ENCODE measurements at regions not wholly inside any gene's neighbourhood (a gene's known extent, or its start where the extent isn't known, plus 50 kb on each side); places are given as distances from the start of the nearest gene placed in this dataset.

DNA sequence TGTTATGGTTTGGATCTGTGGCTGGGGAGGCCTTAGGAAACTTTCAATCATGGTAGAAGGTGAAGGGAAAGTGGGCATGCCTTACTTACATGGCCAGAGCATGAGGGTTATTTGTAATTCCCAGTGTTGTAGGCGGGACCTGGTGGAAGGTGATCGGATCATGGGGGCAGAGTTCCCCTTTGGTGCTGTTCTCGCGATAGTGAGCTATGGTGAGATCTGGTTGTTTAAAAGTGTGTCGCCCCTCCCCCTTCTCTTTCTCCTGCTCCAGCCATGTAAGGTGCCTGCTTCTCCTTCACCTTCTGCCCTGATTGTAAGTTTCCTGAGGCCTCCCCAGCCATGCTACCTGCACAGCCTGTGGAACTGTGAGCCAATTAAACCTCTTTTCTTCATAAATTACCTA lies 145.8 kb downstream of the TFAP2C start:
- H3K4me3 Mint-ChIP-seq (ENCODE audit: unreplicated experiment): no peak overlapping the region
- no peaks in the 10 kb centered on the region for H3K27me3 Mint-ChIP-seq (ENCODE audit: unreplicated experiment)
- H3K36me3 Mint-ChIP-seq (ENCODE audit: low read depth, unreplicated experiment): no peaks in the 10 kb centered on the region
- DNase-seq (ENCODE audit: low spot score): no peak
- no peak overlapping the region for H3K27ac Mint-ChIP-seq (ENCODE audit: unreplicated experiment)
- H3K4me1 Mint-ChIP-seq (ENCODE audit: unreplicated experiment): peaks cover 9% of the 10 kb centered on the region
- no peaks in the 10 kb centered on the region for H3K9me3 Mint-ChIP-seq (ENCODE audit: unreplicated experiment)
- TF ChIP-seq, protein P1, sequence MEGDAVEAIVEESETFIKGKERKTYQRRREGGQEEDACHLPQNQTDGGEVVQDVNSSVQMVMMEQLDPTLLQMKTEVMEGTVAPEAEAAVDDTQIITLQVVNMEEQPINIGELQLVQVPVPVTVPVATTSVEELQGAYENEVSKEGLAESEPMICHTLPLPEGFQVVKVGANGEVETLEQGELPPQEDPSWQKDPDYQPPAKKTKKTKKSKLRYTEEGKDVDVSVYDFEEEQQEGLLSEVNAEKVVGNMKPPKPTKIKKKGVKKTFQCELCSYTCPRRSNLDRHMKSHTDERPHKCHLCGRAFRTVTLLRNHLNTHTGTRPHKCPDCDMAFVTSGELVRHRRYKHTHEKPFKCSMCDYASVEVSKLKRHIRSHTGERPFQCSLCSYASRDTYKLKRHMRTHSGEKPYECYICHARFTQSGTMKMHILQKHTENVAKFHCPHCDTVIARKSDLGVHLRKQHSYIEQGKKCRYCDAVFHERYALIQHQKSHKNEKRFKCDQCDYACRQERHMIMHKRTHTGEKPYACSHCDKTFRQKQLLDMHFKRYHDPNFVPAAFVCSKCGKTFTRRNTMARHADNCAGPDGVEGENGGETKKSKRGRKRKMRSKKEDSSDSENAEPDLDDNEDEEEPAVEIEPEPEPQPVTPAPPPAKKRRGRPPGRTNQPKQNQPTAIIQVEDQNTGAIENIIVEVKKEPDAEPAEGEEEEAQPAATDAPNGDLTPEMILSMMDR (IDR thresholded peaks at IDR 0.05; ENCODE audit: unreplicated experiment): no peak

DNA sequence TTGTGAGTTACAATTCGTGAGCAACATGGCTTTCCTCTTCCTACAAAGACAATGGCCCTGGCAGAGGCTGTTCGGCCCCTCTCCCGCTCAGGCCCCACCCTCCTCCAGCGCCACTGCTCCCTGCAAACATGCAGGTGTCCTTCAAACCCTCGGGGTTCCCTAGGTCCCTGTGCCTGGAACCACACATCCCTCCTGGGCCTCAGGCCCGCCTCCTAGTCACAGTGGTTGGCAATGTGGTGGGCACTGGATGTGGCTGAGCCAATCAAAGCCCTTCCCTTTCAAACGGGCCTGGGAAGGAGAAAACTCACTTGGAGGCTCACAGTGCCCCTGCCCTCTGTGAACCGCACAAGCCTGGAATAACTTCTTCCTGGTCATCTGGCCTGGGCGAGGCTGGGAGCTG lies 147.2 kb downstream of the TFAP2C start:
- Mint-ChIP-seq H3K4me1 (ENCODE audit: unreplicated experiment) (peaks cover 9% of the 10 kb centered on the region), H3K4me3 (ENCODE audit: unreplicated experiment) (no peak overlapping the region), H3K9me3 (ENCODE audit: unreplicated experiment) (no peaks in the 10 kb centered on the region), H3K27ac (ENCODE audit: unreplicated experiment) (no peak overlapping the region), H3K27me3 (ENCODE audit: unreplicated experiment) (no peaks in the 10 kb centered on the region), H3K36me3 (ENCODE audit: low read depth, unreplicated experiment) (no peaks in the 10 kb centered on the region)
- TF ChIP-seq, protein P1 (IDR thresholded peaks at IDR 0.05; ENCODE audit: unreplicated experiment): no peak
- no peak for DNase-seq (ENCODE audit: low spot score)

GRCh38 chr20:56778765-56779195 lies 149.7 kb downstream of the TFAP2C start:
- no peaks in the 10 kb centered on the region for H3K36me3 Mint-ChIP-seq (ENCODE audit: low read depth, unreplicated experiment)
- peak overlapping the region; percentile 77 for H3K27ac Mint-ChIP-seq (ENCODE audit: unreplicated experiment)
- TF ChIP-seq, protein P1 (IDR thresholded peaks at IDR 0.05; ENCODE audit: unreplicated experiment): no peak
- H3K27me3 Mint-ChIP-seq (ENCODE audit: unreplicated experiment): no peaks in the 10 kb centered on the region
- H3K4me1 Mint-ChIP-seq (ENCODE audit: unreplicated experiment): peaks cover 9% of the 10 kb centered on the region
- no peak overlapping the region for H3K4me3 Mint-ChIP-seq (ENCODE audit: unreplicated experiment)
- peak; percentile 43 for DNase-seq (ENCODE audit: low spot score)
- H3K9me3 Mint-ChIP-seq (ENCODE audit: unreplicated experiment): no peaks in the 10 kb centered on the region

GRCh38 chr20:56779452-56780143 lies 150.5 kb downstream of the TFAP2C start:
- peaks cover 9% of the 10 kb centered on the region for H3K4me1 Mint-ChIP-seq (ENCODE audit: unreplicated experiment)
- no peak for DNase-seq (ENCODE audit: low spot score)
- H3K9me3 Mint-ChIP-seq (ENCODE audit: unreplicated experiment): no peaks in the 10 kb centered on the region
- no peaks in the 10 kb centered on the region for H3K36me3 Mint-ChIP-seq (ENCODE audit: low read depth, unreplicated experiment)
- H3K4me3 Mint-ChIP-seq (ENCODE audit: unreplicated experiment): no peak overlapping the region
- H3K27me3 Mint-ChIP-seq (ENCODE audit: unreplicated experiment): no peaks in the 10 kb centered on the region
- TF ChIP-seq, protein P1 (IDR thresholded peaks at IDR 0.05; ENCODE audit: unreplicated experiment): no peak
- no peak overlapping the region for H3K27ac Mint-ChIP-seq (ENCODE audit: unreplicated experiment)

DNA sequence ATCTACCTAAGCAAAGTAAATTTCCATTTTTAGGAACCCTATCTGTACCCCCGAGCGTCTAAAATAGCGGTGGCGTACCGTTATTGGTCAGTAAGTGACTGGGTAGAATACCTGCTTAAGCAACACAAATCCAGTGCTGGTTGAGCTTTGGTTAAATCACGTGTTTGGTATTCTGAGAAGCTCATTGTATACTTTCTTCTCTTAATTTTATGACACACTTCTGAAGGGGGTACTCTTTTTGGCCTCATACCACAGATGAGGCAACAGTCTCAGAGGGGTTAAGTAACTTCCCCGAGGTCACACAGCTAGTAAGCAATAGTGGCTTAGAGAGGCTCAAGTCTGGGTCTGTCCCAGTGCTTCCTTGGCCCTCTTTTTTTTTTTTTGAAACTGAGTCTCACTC lies 151.2 kb downstream of the TFAP2C start:
- TF ChIP-seq, protein P1 (IDR thresholded peaks at IDR 0.05; ENCODE audit: unreplicated experiment): no peak
- H3K27ac Mint-ChIP-seq (ENCODE audit: unreplicated experiment): no peak overlapping the region
- no peaks in the 10 kb centered on the region for H3K27me3 Mint-ChIP-seq (ENCODE audit: unreplicated experiment)
- no peaks in the 10 kb centered on the region for H3K9me3 Mint-ChIP-seq (ENCODE audit: unreplicated experiment)
- H3K4me1 Mint-ChIP-seq (ENCODE audit: unreplicated experiment): peaks cover 9% of the 10 kb centered on the region
- no peak for DNase-seq (ENCODE audit: low spot score)
- no peaks in the 10 kb centered on the region for H3K36me3 Mint-ChIP-seq (ENCODE audit: low read depth, unreplicated experiment)
- no peak overlapping the region for H3K4me3 Mint-ChIP-seq (ENCODE audit: unreplicated experiment)
